OCI-LY7 (cell line): ENCODE measurements at regions not wholly inside any gene's neighbourhood (a gene's known extent, or its start where the extent isn't known, plus 50 kb on each side); places are given as distances from the start of the nearest gene placed in this dataset.

Experiments
- EZH2phosphoT487 ChIP-seq: fragments of 200-600 bp; sonication (generic); IDR thresholded peaks from 2 replicates; pipeline ENCODE4 v1.6.1; 2018; ENCODE audit warnings: low read depth, borderline replicate concordance, mild to moderate bottlenecking, mixed run types, antibody characterized with exemption, low read length, moderate library complexity, mixed read lengths
- TF ChIP-seq, protein P1 (sequence below): fragments of 200-600 bp; sonication (generic); conservative IDR thresholded peaks from 2 replicates; pipeline ENCODE4 v1.5.1; 2014; ENCODE audit warnings: mild to moderate bottlenecking, antibody characterized with exemption, low read length, moderate library complexity, mixed read lengths

DNA sequence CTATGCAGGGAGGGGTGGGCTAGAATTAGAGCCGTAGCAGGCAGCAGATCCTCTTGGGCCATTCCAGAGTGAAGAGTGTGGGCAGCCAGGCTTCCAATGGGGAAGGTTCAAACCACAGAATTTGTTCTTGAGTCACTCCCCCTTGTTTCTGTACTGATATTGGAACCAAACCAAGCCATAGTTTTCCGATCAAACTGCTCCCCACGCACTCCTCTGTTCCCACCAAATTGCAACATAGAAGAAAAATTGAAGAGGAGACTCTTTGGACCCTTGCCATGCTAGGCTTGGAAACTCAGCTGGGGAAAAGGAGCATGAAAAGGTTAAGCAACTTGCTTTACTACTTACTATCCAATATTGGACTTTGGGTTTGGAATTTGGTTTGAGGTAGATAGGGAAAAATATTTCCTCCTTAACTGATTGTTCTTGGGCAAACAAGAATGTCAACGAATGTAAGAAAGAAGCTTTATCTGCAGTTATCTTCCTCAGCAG is 165.8 kb upstream of the NR3C1 start:
- TF ChIP-seq, protein P1, sequence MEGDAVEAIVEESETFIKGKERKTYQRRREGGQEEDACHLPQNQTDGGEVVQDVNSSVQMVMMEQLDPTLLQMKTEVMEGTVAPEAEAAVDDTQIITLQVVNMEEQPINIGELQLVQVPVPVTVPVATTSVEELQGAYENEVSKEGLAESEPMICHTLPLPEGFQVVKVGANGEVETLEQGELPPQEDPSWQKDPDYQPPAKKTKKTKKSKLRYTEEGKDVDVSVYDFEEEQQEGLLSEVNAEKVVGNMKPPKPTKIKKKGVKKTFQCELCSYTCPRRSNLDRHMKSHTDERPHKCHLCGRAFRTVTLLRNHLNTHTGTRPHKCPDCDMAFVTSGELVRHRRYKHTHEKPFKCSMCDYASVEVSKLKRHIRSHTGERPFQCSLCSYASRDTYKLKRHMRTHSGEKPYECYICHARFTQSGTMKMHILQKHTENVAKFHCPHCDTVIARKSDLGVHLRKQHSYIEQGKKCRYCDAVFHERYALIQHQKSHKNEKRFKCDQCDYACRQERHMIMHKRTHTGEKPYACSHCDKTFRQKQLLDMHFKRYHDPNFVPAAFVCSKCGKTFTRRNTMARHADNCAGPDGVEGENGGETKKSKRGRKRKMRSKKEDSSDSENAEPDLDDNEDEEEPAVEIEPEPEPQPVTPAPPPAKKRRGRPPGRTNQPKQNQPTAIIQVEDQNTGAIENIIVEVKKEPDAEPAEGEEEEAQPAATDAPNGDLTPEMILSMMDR: no peak
- no peak for TF ChIP-seq EZH2phosphoT487
